ENCODE measurements at regions not wholly inside any gene's neighbourhood (a gene's known extent, or its start where the extent isn't known, plus 50 kb on each side); places are given as distances from the start of the nearest gene placed in this dataset.

- H3K27me3 ChIP-seq (ENCODE audit: control insufficient read depth in 2 of 2, insufficient read depth in 2 of 2, low read length in 2 of 2) = no peaks in the 10 kb centered on the region
- H3K4me3 Mint-ChIP-seq = no peak overlapping the region
- no peak for ATAC-seq
- no peaks in the 10 kb centered on the region for H3K4me1 Mint-ChIP-seq
- no peak overlapping the region for H3K4me3 ChIP-seq (ENCODE audit: low read length)
- no peak for DNase-seq
- H3K27me3 Mint-ChIP-seq = peaks cover 0 to 13% (median 6%) of the 10 kb centered on the region in 5 donors
- CTCF ChIA-PET = no interaction called here
- intact Hi-C loops (cut with micrococcal nuclease) = no loop called here
- no peaks in the 10 kb centered on the region for H3K36me3 Mint-ChIP-seq
- H3K9me3 Mint-ChIP-seq = peaks cover 0 to 9% (median 0%) of the 10 kb centered on the region in 11 donors
- H3K4me1 ChIP-seq (ENCODE audit: control insufficient read depth in 2 of 2, insufficient read depth in 2 of 2, low read length in 2 of 2) = no peaks in the 10 kb centered on the region
- POLR2A ChIA-PET = no interaction called here
- H3K9me3 ChIP-seq (ENCODE audit: control insufficient read depth in 2 of 3, low read length in 3 of 3) = no peaks in the 10 kb centered on the region
- H3K36me3 ChIP-seq (ENCODE audit: control insufficient read depth in 2 of 3, insufficient read depth in 3 of 3, low read length in 3 of 3) = no peaks in the 10 kb centered on the region
- no peak overlapping the region for H3K27ac Mint-ChIP-seq
- H3K27ac ChIP-seq (ENCODE audit: low read depth, low read length) = no peak overlapping the region
These were observed 283.2 kb downstream of the KCNS3 start for GRCh38 chr2:18161681-18162080.

DNA sequence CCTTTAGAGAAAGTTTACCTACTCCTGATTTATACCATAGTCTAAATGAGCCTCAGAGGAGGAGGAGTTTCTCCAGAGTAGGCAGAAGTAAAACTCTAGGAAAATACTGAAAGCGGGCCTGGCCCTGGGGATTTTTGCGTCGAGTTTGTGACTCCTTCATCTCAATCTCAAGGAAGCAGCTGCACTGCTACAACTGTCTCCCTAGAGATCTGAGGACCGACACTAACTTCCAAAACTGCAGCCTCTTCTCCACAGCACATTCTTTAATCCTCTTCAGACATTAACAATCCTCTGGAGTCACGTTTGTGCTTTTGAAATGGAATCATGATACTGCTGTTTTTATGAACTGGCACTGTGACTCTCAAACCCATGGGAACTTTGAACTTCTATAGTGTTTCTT is 281.4 kb downstream of the KCNS3 start:
- no peaks in the 10 kb centered on the region for H3K36me3 ChIP-seq (ENCODE audit: control insufficient read depth in 2 of 3, insufficient read depth in 3 of 3, low read length in 3 of 3)
- H3K4me3 ChIP-seq (ENCODE audit: low read length) = no peak overlapping the region
- Mint-ChIP-seq H3K36me3 (no peaks in the 10 kb centered on the region), H3K4me1 (no peaks in the 10 kb centered on the region), H3K27me3 (peaks cover 0 to 11% (median 3%) of the 10 kb centered on the region in 5 donors), H3K27ac (no peak overlapping the region), H3K4me3 (no peak overlapping the region), H3K9me3 (peaks cover 0 to 5% (median 0%) of the 10 kb centered on the region in 11 donors)
- no peaks in the 10 kb centered on the region for H3K9me3 ChIP-seq (ENCODE audit: control insufficient read depth in 2 of 3, low read length in 3 of 3)
- CTCF ChIA-PET = no interaction called here
- POLR2A ChIA-PET = no interaction called here
- intact Hi-C loops (cut with micrococcal nuclease) = no loop called here
- no peak for DNase-seq
- no peaks in the 10 kb centered on the region for H3K4me1 ChIP-seq (ENCODE audit: control insufficient read depth in 2 of 2, insufficient read depth in 2 of 2, low read length in 2 of 2)
- no peak for ATAC-seq
- H3K27me3 ChIP-seq (ENCODE audit: control insufficient read depth in 2 of 2, insufficient read depth in 2 of 2, low read length in 2 of 2) = no peaks in the 10 kb centered on the region
- H3K27ac ChIP-seq (ENCODE audit: low read depth, low read length) = no peak overlapping the region

DNA sequence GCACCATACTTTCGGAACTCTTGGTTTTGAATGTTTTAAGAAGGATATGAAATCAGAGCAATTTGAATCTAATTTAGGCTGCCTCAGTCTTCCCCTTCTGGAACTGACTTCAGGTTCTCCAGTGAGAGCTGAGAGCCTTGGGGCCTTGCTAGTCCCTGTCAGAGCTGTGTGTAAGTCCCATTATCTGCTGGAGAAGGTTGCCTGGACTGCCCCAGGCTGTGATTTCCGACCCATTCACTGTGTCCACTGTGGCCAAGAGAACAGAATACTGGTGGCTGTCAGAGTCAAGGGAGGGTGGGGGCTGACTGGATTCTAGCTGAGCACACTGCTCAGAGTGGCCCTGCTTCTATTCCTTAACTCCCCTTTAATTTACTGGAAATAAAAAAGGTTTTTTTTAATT is 278.0 kb downstream of the KCNS3 start:
- no peak overlapping the region for H3K4me3 Mint-ChIP-seq
- no peaks in the 10 kb centered on the region for H3K36me3 Mint-ChIP-seq
- Histone ChIP-seq H3K4me3 (ENCODE audit: low read length) (no peak overlapping the region), H3K9me3 (ENCODE audit: control insufficient read depth in 2 of 3, low read length in 3 of 3) (no peaks in the 10 kb centered on the region), H3K4me1 (ENCODE audit: control insufficient read depth in 2 of 2, insufficient read depth in 2 of 2, low read length in 2 of 2) (no peaks in the 10 kb centered on the region), H3K27me3 (ENCODE audit: control insufficient read depth in 2 of 2, insufficient read depth in 2 of 2, low read length in 2 of 2) (no peaks in the 10 kb centered on the region), H3K36me3 (ENCODE audit: control insufficient read depth in 2 of 3, insufficient read depth in 3 of 3, low read length in 3 of 3) (no peaks in the 10 kb centered on the region), H3K27ac (ENCODE audit: low read depth, low read length) (no peak overlapping the region)
- ChIA-PET POLR2A (no interaction called here), CTCF (no interaction called here)
- no peak overlapping the region for H3K27ac Mint-ChIP-seq
- ATAC-seq = no peak
- no peak for DNase-seq
- intact Hi-C loops (cut with micrococcal nuclease) = no loop called here
- H3K27me3 Mint-ChIP-seq = peaks cover 0 to 28% (median 8%) of the 10 kb centered on the region in 5 donors
- H3K9me3 Mint-ChIP-seq = no peaks in the 10 kb centered on the region
- H3K4me1 Mint-ChIP-seq = no peaks in the 10 kb centered on the region

- no peaks in the 10 kb centered on the region for H3K9me3 Mint-ChIP-seq
- ChIA-PET CTCF (no interaction called here), POLR2A (no interaction called here)
- peaks cover 0 to 31% (median 11%) of the 10 kb centered on the region in 5 donors for H3K27me3 Mint-ChIP-seq
- no peak for DNase-seq
- H3K4me1 ChIP-seq (ENCODE audit: control insufficient read depth in 2 of 2, insufficient read depth in 2 of 2, low read length in 2 of 2) = no peaks in the 10 kb centered on the region
- H3K36me3 Mint-ChIP-seq = no peaks in the 10 kb centered on the region
- no peak overlapping the region for H3K27ac Mint-ChIP-seq
- intact Hi-C loops (cut with micrococcal nuclease) = no loop called here
- H3K27ac ChIP-seq (ENCODE audit: low read depth, low read length) = no peak overlapping the region
- ATAC-seq = no peak
- no peaks in the 10 kb centered on the region for H3K36me3 ChIP-seq (ENCODE audit: control insufficient read depth in 2 of 3, insufficient read depth in 3 of 3, low read length in 3 of 3)
- no peak overlapping the region for H3K4me3 ChIP-seq (ENCODE audit: low read length)
- no peak overlapping the region for H3K4me3 Mint-ChIP-seq
- H3K9me3 ChIP-seq (ENCODE audit: control insufficient read depth in 2 of 3, low read length in 3 of 3) = no peaks in the 10 kb centered on the region
- H3K27me3 ChIP-seq (ENCODE audit: control insufficient read depth in 2 of 2, insufficient read depth in 2 of 2, low read length in 2 of 2) = no peaks in the 10 kb centered on the region
- no peaks in the 10 kb centered on the region for H3K4me1 Mint-ChIP-seq
These were observed 277.5 kb downstream of the KCNS3 start for GRCh38 chr2:18156002-18156401.

- Histone ChIP-seq H3K4me3 (ENCODE audit: low read length) (no peak overlapping the region), H3K27me3 (ENCODE audit: control insufficient read depth in 2 of 2, insufficient read depth in 2 of 2, low read length in 2 of 2) (no peaks in the 10 kb centered on the region), H3K4me1 (ENCODE audit: control insufficient read depth in 2 of 2, insufficient read depth in 2 of 2, low read length in 2 of 2) (no peaks in the 10 kb centered on the region), H3K9me3 (ENCODE audit: control insufficient read depth in 2 of 3, low read length in 3 of 3) (no peaks in the 10 kb centered on the region), H3K27ac (ENCODE audit: low read depth, low read length) (no peak overlapping the region), H3K36me3 (ENCODE audit: control insufficient read depth in 2 of 3, insufficient read depth in 3 of 3, low read length in 3 of 3) (no peaks in the 10 kb centered on the region)
- intact Hi-C loops (cut with micrococcal nuclease) = no loop called here
- no peak for DNase-seq
- Mint-ChIP-seq H3K27me3 (peaks cover 0 to 35% (median 12%) of the 10 kb centered on the region in 5 donors), H3K9me3 (no peaks in the 10 kb centered on the region), H3K4me1 (no peaks in the 10 kb centered on the region), H3K4me3 (no peak overlapping the region), H3K27ac (no peak overlapping the region), H3K36me3 (no peaks in the 10 kb centered on the region)
- CTCF ChIA-PET = no interaction called here
- no peak for ATAC-seq
- POLR2A ChIA-PET = no interaction called here
These were observed 276.3 kb downstream of the KCNS3 start for GRCh38 chr2:18154812-18155211.

DNA sequence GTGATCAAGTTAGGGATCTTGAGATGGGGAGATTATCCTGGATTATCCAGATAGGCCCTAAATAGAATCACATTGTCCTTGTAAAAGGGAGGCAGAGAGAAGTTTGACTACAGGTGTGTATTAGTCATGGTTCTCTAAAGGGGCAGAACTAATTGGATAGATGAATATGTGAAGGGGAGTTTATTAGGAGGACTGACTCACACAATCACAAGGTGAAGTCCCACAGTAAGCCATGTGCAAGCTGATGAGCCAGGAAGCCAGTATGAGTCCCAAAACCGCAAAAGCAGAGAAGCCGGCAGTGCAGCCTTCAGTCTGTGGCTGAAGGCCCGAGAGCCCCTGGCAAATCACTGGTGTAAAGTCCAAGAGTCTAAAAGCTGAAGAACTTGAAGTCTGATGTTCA is 275.8 kb downstream of the KCNS3 start:
- H3K27ac Mint-ChIP-seq = no peak overlapping the region
- POLR2A ChIA-PET = no interaction called here
- no peak overlapping the region for H3K4me3 Mint-ChIP-seq
- H3K27ac ChIP-seq (ENCODE audit: low read depth, low read length) = no peak overlapping the region
- no peaks in the 10 kb centered on the region for H3K4me1 ChIP-seq (ENCODE audit: control insufficient read depth in 2 of 2, insufficient read depth in 2 of 2, low read length in 2 of 2)
- intact Hi-C loops (cut with micrococcal nuclease) = no loop called here
- H3K27me3 Mint-ChIP-seq = peaks cover 0 to 33% (median 12%) of the 10 kb centered on the region in 5 donors
- no peak for DNase-seq
- no peaks in the 10 kb centered on the region for H3K9me3 ChIP-seq (ENCODE audit: control insufficient read depth in 2 of 3, low read length in 3 of 3)
- no peaks in the 10 kb centered on the region for H3K27me3 ChIP-seq (ENCODE audit: control insufficient read depth in 2 of 2, insufficient read depth in 2 of 2, low read length in 2 of 2)
- no peaks in the 10 kb centered on the region for H3K4me1 Mint-ChIP-seq
- CTCF ChIA-PET = interaction anchor here (0.6 kb wide), 1 partner anchor 483 kb away, joined by 3 read pairs; no protein-coding TSS in a partner anchor
- no peaks in the 10 kb centered on the region for H3K36me3 ChIP-seq (ENCODE audit: control insufficient read depth in 2 of 3, insufficient read depth in 3 of 3, low read length in 3 of 3)
- ATAC-seq = no peak
- no peaks in the 10 kb centered on the region for H3K9me3 Mint-ChIP-seq
- no peak overlapping the region for H3K4me3 ChIP-seq (ENCODE audit: low read length)
- H3K36me3 Mint-ChIP-seq = no peaks in the 10 kb centered on the region

DNA sequence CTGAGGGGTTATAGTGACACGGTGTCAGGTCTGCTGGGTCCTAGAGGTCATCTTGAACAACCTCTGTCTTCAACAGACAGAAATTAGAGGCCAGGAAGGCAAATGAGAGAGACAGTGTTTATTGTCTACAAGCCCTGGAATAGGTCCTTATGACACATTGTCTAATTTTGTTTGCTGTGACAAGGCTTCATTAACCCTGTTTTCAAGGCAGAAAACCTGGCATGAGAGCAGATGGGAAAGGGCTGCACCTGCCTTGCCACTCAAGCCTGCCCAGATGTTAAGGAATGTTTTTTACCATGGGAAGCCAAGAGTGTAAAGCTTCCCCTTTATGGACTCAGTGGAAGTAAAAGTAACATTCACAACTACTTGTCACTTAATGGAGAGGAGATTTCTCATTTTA is 275.3 kb downstream of the KCNS3 start:
- H3K4me1 ChIP-seq (ENCODE audit: control insufficient read depth in 2 of 2, insufficient read depth in 2 of 2, low read length in 2 of 2) = no peaks in the 10 kb centered on the region
- Mint-ChIP-seq H3K4me3 (no peak overlapping the region), H3K4me1 (no peaks in the 10 kb centered on the region), H3K27ac (no peak overlapping the region), H3K36me3 (no peaks in the 10 kb centered on the region), H3K27me3 (peaks cover 0 to 30% (median 12%) of the 10 kb centered on the region in 5 donors), H3K9me3 (no peaks in the 10 kb centered on the region)
- DNase-seq = no peak
- intact Hi-C loops (cut with micrococcal nuclease) = no loop called here
- H3K27ac ChIP-seq (ENCODE audit: low read depth, low read length) = no peak overlapping the region
- no peaks in the 10 kb centered on the region for H3K36me3 ChIP-seq (ENCODE audit: control insufficient read depth in 2 of 3, insufficient read depth in 3 of 3, low read length in 3 of 3)
- ChIA-PET CTCF (no interaction called here), POLR2A (no interaction called here)
- no peaks in the 10 kb centered on the region for H3K27me3 ChIP-seq (ENCODE audit: control insufficient read depth in 2 of 2, insufficient read depth in 2 of 2, low read length in 2 of 2)
- ATAC-seq = no peak
- no peak overlapping the region for H3K4me3 ChIP-seq (ENCODE audit: low read length)
- no peaks in the 10 kb centered on the region for H3K9me3 ChIP-seq (ENCODE audit: control insufficient read depth in 2 of 3, low read length in 3 of 3)
